ENCODE measurements at regions not wholly inside any gene's neighbourhood (a gene's known extent, or its start where the extent isn't known, plus 50 kb on each side); places are given as distances from the start of the nearest gene placed in this dataset.

GRCh38 chr21:35360870-35361570 lies 311.9 kb upstream of the RUNX1 start:
- H3K9me3 ChIP-seq (ENCODE audit: control insufficient read depth in 2 of 2, low read length in 2 of 2) = no peaks in the 10 kb centered on the region
- no peaks in the 10 kb centered on the region for H3K4me1 ChIP-seq (ENCODE audit: control insufficient read depth, insufficient read depth, low read length)
- no peak overlapping the region for H3K4me3 ChIP-seq (ENCODE audit: low read length in 2 of 2)
- H3K27ac ChIP-seq (ENCODE audit: low read length) = no peak overlapping the region
- no peaks in the 10 kb centered on the region for H3K27me3 ChIP-seq (ENCODE audit: control insufficient read depth in 1 of 2, insufficient read depth in 2 of 2, low read length in 2 of 2)
- no peaks in the 10 kb centered on the region for H3K36me3 ChIP-seq (ENCODE audit: control insufficient read depth in 2 of 2, insufficient read depth in 2 of 2, low read length in 2 of 2)
- H3K9ac ChIP-seq (ENCODE audit: low read length in 2 of 2) = no peak overlapping the region

- no peak overlapping the region for H3K9ac ChIP-seq (ENCODE audit: low read length in 2 of 2)
- H3K27ac ChIP-seq (ENCODE audit: low read length) = no peak overlapping the region
- H3K4me3 ChIP-seq (ENCODE audit: low read length in 2 of 2) = no peak overlapping the region
- H3K27me3 ChIP-seq (ENCODE audit: control insufficient read depth in 1 of 2, insufficient read depth in 2 of 2, low read length in 2 of 2) = no peaks in the 10 kb centered on the region
- H3K9me3 ChIP-seq (ENCODE audit: control insufficient read depth in 2 of 2, low read length in 2 of 2) = no peaks in the 10 kb centered on the region
- H3K4me1 ChIP-seq (ENCODE audit: control insufficient read depth, insufficient read depth, low read length) = no peaks in the 10 kb centered on the region
- no peaks in the 10 kb centered on the region for H3K36me3 ChIP-seq (ENCODE audit: control insufficient read depth in 2 of 2, insufficient read depth in 2 of 2, low read length in 2 of 2)
Observed at GRCh38 chr21:35359076-35359475, 310.0 kb upstream of the RUNX1 start.

GRCh38 chr21:35358008-35358407 lies 308.9 kb upstream of the RUNX1 start:
- Histone ChIP-seq H3K27me3 (ENCODE audit: control insufficient read depth in 1 of 2, insufficient read depth in 2 of 2, low read length in 2 of 2) (no peaks in the 10 kb centered on the region), H3K9ac (ENCODE audit: low read length in 2 of 2) (no peak overlapping the region), H3K9me3 (ENCODE audit: control insufficient read depth in 2 of 2, low read length in 2 of 2) (no peaks in the 10 kb centered on the region), H3K36me3 (ENCODE audit: control insufficient read depth in 2 of 2, insufficient read depth in 2 of 2, low read length in 2 of 2) (no peaks in the 10 kb centered on the region), H3K27ac (ENCODE audit: low read length) (no peak overlapping the region), H3K4me1 (ENCODE audit: control insufficient read depth, insufficient read depth, low read length) (no peaks in the 10 kb centered on the region), H3K4me3 (ENCODE audit: low read length in 2 of 2) (no peak overlapping the region)

- Histone ChIP-seq H3K27me3 (ENCODE audit: control insufficient read depth in 1 of 2, insufficient read depth in 2 of 2, low read length in 2 of 2) (no peaks in the 10 kb centered on the region), H3K4me3 (ENCODE audit: low read length in 2 of 2) (no peak overlapping the region), H3K27ac (ENCODE audit: low read length) (no peak overlapping the region), H3K9me3 (ENCODE audit: control insufficient read depth in 2 of 2, low read length in 2 of 2) (no peaks in the 10 kb centered on the region), H3K4me1 (ENCODE audit: control insufficient read depth, insufficient read depth, low read length) (no peaks in the 10 kb centered on the region), H3K9ac (ENCODE audit: low read length in 2 of 2) (no peak overlapping the region), H3K36me3 (ENCODE audit: control insufficient read depth in 2 of 2, insufficient read depth in 2 of 2, low read length in 2 of 2) (no peaks in the 10 kb centered on the region)
Observed at GRCh38 chr21:35357041-35357780, 308.1 kb upstream of the RUNX1 start.

GRCh38 chr21:35354078-35354477 lies 305.0 kb upstream of the RUNX1 start:
- no peaks in the 10 kb centered on the region for H3K9me3 ChIP-seq (ENCODE audit: control insufficient read depth in 2 of 2, low read length in 2 of 2)
- no peaks in the 10 kb centered on the region for H3K4me1 ChIP-seq (ENCODE audit: control insufficient read depth, insufficient read depth, low read length)
- no peak overlapping the region for H3K4me3 ChIP-seq (ENCODE audit: low read length in 2 of 2)
- H3K36me3 ChIP-seq (ENCODE audit: control insufficient read depth in 2 of 2, insufficient read depth in 2 of 2, low read length in 2 of 2) = no peaks in the 10 kb centered on the region
- H3K27me3 ChIP-seq (ENCODE audit: control insufficient read depth in 1 of 2, insufficient read depth in 2 of 2, low read length in 2 of 2) = no peaks in the 10 kb centered on the region
- no peak overlapping the region for H3K9ac ChIP-seq (ENCODE audit: low read length in 2 of 2)
- no peak overlapping the region for H3K27ac ChIP-seq (ENCODE audit: low read length)

GRCh38 chr21:35352793-35353192 lies 303.7 kb upstream of the RUNX1 start:
- no peaks in the 10 kb centered on the region for H3K36me3 ChIP-seq (ENCODE audit: control insufficient read depth in 2 of 2, insufficient read depth in 2 of 2, low read length in 2 of 2)
- H3K4me3 ChIP-seq (ENCODE audit: low read length in 2 of 2) = no peak overlapping the region
- no peak overlapping the region for H3K9ac ChIP-seq (ENCODE audit: low read length in 2 of 2)
- no peaks in the 10 kb centered on the region for H3K27me3 ChIP-seq (ENCODE audit: control insufficient read depth in 1 of 2, insufficient read depth in 2 of 2, low read length in 2 of 2)
- no peaks in the 10 kb centered on the region for H3K9me3 ChIP-seq (ENCODE audit: control insufficient read depth in 2 of 2, low read length in 2 of 2)
- H3K4me1 ChIP-seq (ENCODE audit: control insufficient read depth, insufficient read depth, low read length) = no peaks in the 10 kb centered on the region
- H3K27ac ChIP-seq (ENCODE audit: low read length) = no peak overlapping the region

- no peak overlapping the region for H3K4me3 ChIP-seq (ENCODE audit: low read length in 2 of 2)
- no peaks in the 10 kb centered on the region for H3K4me1 ChIP-seq (ENCODE audit: control insufficient read depth, insufficient read depth, low read length)
- H3K9ac ChIP-seq (ENCODE audit: low read length in 2 of 2) = no peak overlapping the region
- H3K27ac ChIP-seq (ENCODE audit: low read length) = no peak overlapping the region
- no peaks in the 10 kb centered on the region for H3K9me3 ChIP-seq (ENCODE audit: control insufficient read depth in 2 of 2, low read length in 2 of 2)
- H3K36me3 ChIP-seq (ENCODE audit: control insufficient read depth in 2 of 2, insufficient read depth in 2 of 2, low read length in 2 of 2) = no peaks in the 10 kb centered on the region
- no peaks in the 10 kb centered on the region for H3K27me3 ChIP-seq (ENCODE audit: control insufficient read depth in 1 of 2, insufficient read depth in 2 of 2, low read length in 2 of 2)
Observed at GRCh38 chr21:35352066-35352770, 303.1 kb upstream of the RUNX1 start.

- H3K36me3 ChIP-seq (ENCODE audit: control insufficient read depth in 2 of 2, insufficient read depth in 2 of 2, low read length in 2 of 2) = no peaks in the 10 kb centered on the region
- H3K9ac ChIP-seq (ENCODE audit: low read length in 2 of 2) = no peak overlapping the region
- H3K4me1 ChIP-seq (ENCODE audit: control insufficient read depth, insufficient read depth, low read length) = no peaks in the 10 kb centered on the region
- no peaks in the 10 kb centered on the region for H3K27me3 ChIP-seq (ENCODE audit: control insufficient read depth in 1 of 2, insufficient read depth in 2 of 2, low read length in 2 of 2)
- no peak overlapping the region for H3K4me3 ChIP-seq (ENCODE audit: low read length in 2 of 2)
- no peak overlapping the region for H3K27ac ChIP-seq (ENCODE audit: low read length)
- no peaks in the 10 kb centered on the region for H3K9me3 ChIP-seq (ENCODE audit: control insufficient read depth in 2 of 2, low read length in 2 of 2)
Observed at GRCh38 chr21:35351434-35351833, 302.3 kb upstream of the RUNX1 start.

GRCh38 chr21:35350965-35351364 lies 301.9 kb upstream of the RUNX1 start:
- H3K4me1 ChIP-seq (ENCODE audit: control insufficient read depth, insufficient read depth, low read length) = no peaks in the 10 kb centered on the region
- H3K27me3 ChIP-seq (ENCODE audit: control insufficient read depth in 1 of 2, insufficient read depth in 2 of 2, low read length in 2 of 2) = no peaks in the 10 kb centered on the region
- no peak overlapping the region for H3K4me3 ChIP-seq (ENCODE audit: low read length in 2 of 2)
- H3K36me3 ChIP-seq (ENCODE audit: control insufficient read depth in 2 of 2, insufficient read depth in 2 of 2, low read length in 2 of 2) = no peaks in the 10 kb centered on the region
- H3K9me3 ChIP-seq (ENCODE audit: control insufficient read depth in 2 of 2, low read length in 2 of 2) = no peaks in the 10 kb centered on the region
- H3K9ac ChIP-seq (ENCODE audit: low read length in 2 of 2) = no peak overlapping the region
- no peak overlapping the region for H3K27ac ChIP-seq (ENCODE audit: low read length)

- H3K4me1 ChIP-seq (ENCODE audit: control insufficient read depth, insufficient read depth, low read length) = peaks cover 2% of the 10 kb centered on the region
- H3K9ac ChIP-seq (ENCODE audit: low read length in 2 of 2) = no peak overlapping the region
- H3K36me3 ChIP-seq (ENCODE audit: control insufficient read depth in 2 of 2, insufficient read depth in 2 of 2, low read length in 2 of 2) = no peaks in the 10 kb centered on the region
- H3K4me3 ChIP-seq (ENCODE audit: low read length in 2 of 2) = no peak overlapping the region
- no peak overlapping the region for H3K27ac ChIP-seq (ENCODE audit: low read length)
- no peaks in the 10 kb centered on the region for H3K9me3 ChIP-seq (ENCODE audit: control insufficient read depth in 2 of 2, low read length in 2 of 2)
- no peaks in the 10 kb centered on the region for H3K27me3 ChIP-seq (ENCODE audit: control insufficient read depth in 1 of 2, insufficient read depth in 2 of 2, low read length in 2 of 2)
Observed at GRCh38 chr21:35349376-35350080, 300.4 kb upstream of the RUNX1 start.
